ENCODE measurements at regions not wholly inside any gene's neighbourhood (a gene's known extent, or its start where the extent isn't known, plus 50 kb on each side); places are given as distances from the start of the nearest gene placed in this dataset.

DNA sequence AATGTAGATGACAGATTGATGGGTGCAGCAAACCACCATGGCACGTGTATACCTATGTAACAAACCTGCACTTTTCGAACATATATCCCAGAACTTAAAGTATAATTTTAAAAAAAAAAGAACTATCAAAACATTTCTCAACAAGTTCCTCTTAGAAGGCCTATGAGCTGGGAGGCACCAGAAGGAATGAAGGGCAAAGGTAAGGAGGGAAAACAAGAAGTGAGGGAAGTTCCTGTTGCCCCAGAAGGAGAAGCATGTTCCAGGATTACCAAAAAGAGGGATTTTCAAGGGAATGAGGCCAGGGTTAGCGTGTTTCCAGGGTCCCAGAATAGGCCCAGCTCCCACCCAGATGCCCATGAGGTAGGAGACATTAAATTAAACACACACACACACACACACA, 361.0 kb downstream of the SETD4 start:
- no peak for DNase-seq (ENCODE audit: low read depth in 2 of 2)

- DNase-seq (ENCODE audit: low read depth in 2 of 2), result no peak
Measured at GRCh38 chr21:35697321-35697808, 363.0 kb downstream of the SETD4 start.

GRCh38 chr21:35696644-35697043, 363.7 kb downstream of the SETD4 start:
- DNase-seq (ENCODE audit: low read depth in 2 of 2), result no peak

- DNase-seq (ENCODE audit: low read depth in 2 of 2), result no peak
Measured at GRCh38 chr21:35692311-35692710, 368.0 kb downstream of the SETD4 start.

DNA sequence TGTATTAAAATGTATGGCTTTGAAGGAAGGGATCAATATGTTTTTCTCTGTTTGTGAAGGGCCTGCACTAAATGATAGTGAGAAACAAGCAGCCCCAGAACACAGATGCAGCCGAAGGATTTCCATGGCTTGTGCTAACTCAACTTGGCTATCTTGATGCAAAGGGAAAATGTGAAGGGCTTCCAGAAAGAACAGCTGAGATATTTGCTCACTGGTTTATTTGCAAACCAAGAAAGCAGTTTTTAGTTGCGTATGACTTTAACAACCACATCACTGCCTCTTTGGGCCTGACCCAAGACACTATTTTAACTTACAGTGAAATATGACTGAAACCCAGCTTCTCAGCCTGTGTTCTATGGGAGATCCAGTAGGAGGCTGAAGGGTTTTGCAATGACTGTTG, 369.9 kb downstream of the SETD4 start:
- no peak for DNase-seq (ENCODE audit: low read depth in 2 of 2)

DNA sequence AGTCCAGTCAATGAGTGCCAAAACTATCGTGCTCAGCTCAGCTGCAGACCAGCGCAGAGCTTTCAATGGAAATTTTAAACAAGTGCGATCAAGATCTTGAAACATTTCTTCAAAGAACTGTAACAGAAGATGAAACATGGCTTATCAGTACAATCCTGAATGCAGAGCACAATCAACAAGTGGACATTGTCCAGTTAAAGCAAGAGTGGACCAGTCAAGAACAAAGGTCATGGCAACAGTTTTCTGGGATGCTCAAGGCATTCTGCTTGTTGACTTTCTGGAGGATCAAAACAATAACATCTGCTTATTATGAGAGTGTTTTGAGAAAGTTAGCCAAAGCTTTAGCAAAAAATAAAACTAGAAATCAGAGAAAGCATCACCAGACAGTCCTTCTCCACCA, 374.2 kb downstream of the SETD4 start:
- DNase-seq (ENCODE audit: low read depth in 2 of 2), result no peak

- no peak for DNase-seq (ENCODE audit: low read depth in 2 of 2)
Measured at GRCh38 chr21:35683664-35684304, 376.5 kb downstream of the SETD4 start.

DNA sequence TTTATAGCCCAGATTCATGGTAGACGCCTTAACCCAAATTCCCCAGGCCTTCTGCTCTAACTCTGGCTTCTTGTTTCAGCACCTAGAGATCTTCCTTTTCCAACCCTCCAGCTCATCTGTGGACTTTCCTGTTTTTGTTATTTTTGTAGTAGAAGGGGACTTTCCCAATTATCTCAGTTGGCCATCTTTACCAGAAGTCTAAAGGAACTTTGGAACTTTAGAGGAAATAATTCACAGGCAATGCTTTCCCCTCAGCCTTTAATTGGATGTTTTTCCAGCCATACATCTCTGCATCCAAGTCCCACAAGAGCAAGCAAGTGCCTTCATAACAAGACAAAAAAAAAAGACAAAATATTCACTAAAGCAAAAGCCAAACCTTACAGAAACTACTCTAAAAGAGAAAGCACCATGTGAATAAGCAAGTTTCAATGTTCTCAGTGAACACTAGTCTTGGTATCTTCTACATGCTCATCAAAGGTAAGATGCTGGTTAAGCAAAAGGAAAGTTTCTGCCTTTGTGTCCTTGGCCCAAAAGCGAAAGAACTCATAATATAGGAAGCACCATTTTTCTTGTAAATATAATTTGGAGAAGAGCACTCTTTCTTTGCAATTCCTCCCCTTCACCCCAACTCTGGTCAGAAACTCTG, 377.3 kb downstream of the SETD4 start:
- DNase-seq (ENCODE audit: low read depth in 2 of 2), result no peak

DNA sequence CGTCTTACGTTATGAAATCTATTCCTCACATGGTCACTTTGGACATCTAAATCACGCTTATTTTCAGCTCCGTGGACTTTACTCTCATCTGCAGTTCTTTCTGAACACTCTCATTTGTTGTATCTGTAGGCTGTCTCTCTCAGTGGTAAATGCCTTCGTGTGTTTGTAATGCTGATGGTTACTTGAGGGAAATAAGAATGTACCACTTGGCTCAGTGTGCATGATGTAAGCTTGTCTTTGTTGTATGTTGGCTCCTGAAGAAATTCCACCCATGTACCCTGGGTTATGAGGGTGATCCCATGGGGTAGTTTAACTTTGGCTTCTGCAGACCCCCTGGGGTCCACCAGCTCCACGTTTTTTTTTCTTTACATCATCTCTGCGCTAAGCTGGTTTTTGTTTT, 378.4 kb downstream of the SETD4 start:
- no peak for DNase-seq (ENCODE audit: low read depth in 2 of 2)

GRCh38 chr21:35679076-35679475, 381.2 kb downstream of the SETD4 start:
- no peak for DNase-seq (ENCODE audit: low read depth in 2 of 2)

DNA sequence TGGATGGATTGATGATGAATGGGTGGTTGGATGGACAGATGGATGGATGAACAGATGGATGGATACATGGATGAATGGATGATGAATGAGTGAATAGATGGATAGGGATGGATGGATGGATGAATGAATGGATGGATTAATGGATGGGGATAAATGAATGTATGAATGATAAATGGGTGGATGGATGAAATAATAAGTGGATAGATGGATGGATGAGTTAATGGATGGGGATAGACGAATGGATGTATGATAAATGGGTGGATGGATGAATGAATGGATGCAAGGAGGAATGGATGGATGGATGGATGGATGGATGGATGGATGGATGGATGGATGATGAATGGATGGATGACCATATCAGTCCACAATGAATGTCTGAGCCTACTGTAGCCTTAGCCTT, 381.9 kb downstream of the SETD4 start:
- DNase-seq (ENCODE audit: low read depth in 2 of 2), result no peak

- DNase-seq (ENCODE audit: low read depth in 2 of 2), result no peak
Measured at GRCh38 chr21:35677298-35677841, 383.0 kb downstream of the SETD4 start.

GRCh38 chr21:35674895-35675470, 385.3 kb downstream of the SETD4 start:
- DNase-seq (ENCODE audit: low read depth in 2 of 2), result no peak

GRCh38 chr21:35674091-35674671, 386.1 kb downstream of the SETD4 start:
- no peak for DNase-seq (ENCODE audit: low read depth in 2 of 2)

GRCh38 chr21:35672313-35672712, 388.0 kb downstream of the SETD4 start:
- no peak for DNase-seq (ENCODE audit: low read depth in 2 of 2)

GRCh38 chr21:35664683-35665082, 395.6 kb downstream of the SETD4 start:
- DNase-seq (ENCODE audit: low read depth in 2 of 2), result no peak

DNA sequence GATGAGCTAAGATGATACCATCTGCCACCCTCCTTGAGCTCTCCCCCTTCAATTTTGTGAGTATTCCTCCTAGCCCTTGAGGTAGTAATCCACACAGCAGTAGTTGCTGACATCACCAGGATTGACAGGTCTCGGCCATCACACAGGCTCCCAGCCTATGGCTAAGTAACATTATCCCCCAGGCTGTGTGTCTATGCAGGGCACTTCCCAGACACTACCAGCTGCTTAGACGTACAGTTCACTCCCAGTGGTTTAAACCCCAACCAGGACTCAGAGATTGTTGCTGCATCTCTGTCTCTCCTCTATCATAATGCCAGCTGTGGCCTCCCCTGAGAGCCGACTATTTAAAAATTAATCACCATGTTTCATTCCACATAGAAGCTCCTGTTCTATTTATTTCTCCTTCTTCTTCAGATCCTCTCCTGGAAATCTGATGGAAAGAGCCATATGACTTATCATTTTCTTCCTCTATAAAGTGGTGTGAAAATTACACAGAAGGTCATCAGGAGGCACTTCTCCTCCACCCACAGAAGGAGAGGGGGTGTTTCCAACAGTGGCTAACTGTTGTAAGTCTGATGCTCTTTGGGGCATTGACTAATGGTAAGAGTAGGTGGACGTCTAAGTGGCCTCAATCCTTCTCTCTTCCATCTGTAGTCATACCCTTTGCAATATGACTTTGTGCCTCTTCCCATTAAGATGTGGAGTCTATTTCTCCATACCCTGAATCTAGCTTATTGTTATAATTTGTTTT, 396.3 kb downstream of the SETD4 start:
- no peak for DNase-seq (ENCODE audit: low read depth in 2 of 2)

GRCh38 chr21:35658242-35658641, 402.1 kb downstream of the SETD4 start:
- DNase-seq (ENCODE audit: low read depth in 2 of 2), result no peak

DNA sequence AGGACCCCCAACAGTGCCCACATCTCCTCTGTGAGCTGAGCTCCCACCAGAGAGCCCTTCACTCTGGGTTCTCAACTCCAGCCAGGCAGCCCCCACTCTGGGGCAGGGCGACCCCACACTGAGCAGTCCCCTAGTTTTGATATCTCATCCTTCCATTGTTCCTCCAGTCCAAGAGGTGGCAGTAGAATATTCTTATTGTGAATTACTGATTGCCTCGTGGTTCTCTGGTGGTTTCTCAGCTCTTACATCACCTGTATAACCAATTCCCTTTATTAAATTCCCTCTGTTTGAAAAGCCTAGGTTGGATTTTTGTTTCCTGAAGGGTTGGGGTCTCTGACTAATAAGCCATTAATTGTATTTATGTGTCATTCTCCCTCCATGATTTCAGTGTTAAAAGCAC, 407.5 kb downstream of the SETD4 start:
- DNase-seq (ENCODE audit: low read depth in 2 of 2), result no peak

DNA sequence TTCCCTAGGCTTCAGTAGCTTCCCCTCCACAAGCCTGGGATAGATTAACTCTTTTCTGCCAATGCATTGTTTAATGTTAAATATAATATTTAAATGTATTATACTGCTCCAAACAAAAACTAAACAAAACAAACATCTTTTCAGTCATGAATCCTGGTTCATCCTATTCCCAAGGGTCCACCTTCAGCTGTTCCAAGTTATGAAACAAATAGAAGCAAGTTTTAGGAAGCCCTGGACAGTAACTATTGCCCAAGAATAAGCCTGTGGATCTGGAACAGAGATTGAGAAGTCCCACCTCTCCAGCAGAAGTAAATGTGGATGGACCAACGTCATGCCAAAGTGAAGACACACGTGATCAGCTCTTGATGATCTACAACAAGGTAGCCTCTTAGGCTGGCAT, 408.1 kb downstream of the SETD4 start:
- DNase-seq (ENCODE audit: low read depth in 2 of 2), result no peak

GRCh38 chr21:35651196-35651595, 409.1 kb downstream of the SETD4 start:
- DNase-seq (ENCODE audit: low read depth in 2 of 2), result no peak

GRCh38 chr21:35649186-35649585, 411.1 kb downstream of the SETD4 start:
- no peak for DNase-seq (ENCODE audit: low read depth in 2 of 2)

Data from stimulated activated CD8-positive, alpha-beta memory T cell treated with anti-CD3 and anti-CD28 coated beads, Interleukin-7, amount 100 ng/mL, for 1 hour (primary cell).